Astrocyte (in vitro differentiated cells and primary cell): ENCODE measurements at regions not wholly inside any gene's neighbourhood (a gene's known extent, or its start where the extent isn't known, plus 50 kb on each side); places are given as distances from the start of the nearest gene placed in this dataset.
A peak's percentile ranks its signal among the peaks of the same experiment; 100 is the strongest.

Experiments
- DNase-seq: peaks from one replicate; pipeline ENCODE4 v3.0.0-alpha.2; 2010; ENCODE audit warnings: low read depth
- FAIRE-seq: peaks from 2 replicates; lab custom pipeline; 2011; peaks lifted over from hg19 to GRCh38; lab: Jason Lieb, UNC
- H2AFZ ChIP-seq: 2 replicates; pipeline ENCODE4 v1.6.0; 2012; ENCODE audit warnings: low read depth, low read length, inconsistent platforms
- H3K27ac ChIP-seq: 2 replicates; pipeline ENCODE4 v1.5.1; 2011; ENCODE audit warnings: low read depth, low read length, inconsistent platforms
- H3K27me3 ChIP-seq: 2 replicates; pipeline ENCODE4 v1.6.0; 2011; ENCODE audit warnings: low read length, inconsistent platforms; ENCODE audit not compliant: insufficient read depth
- H3K36me3 ChIP-seq: 2 replicates; pipeline ENCODE4 v1.5.1; 2011; ENCODE audit warnings: low read length, inconsistent platforms; ENCODE audit not compliant: insufficient read depth
- H3K4me1 ChIP-seq: 2 replicates; pipeline ENCODE4 v1.5.1; 2011; ENCODE audit warnings: low read length, inconsistent platforms; ENCODE audit not compliant: insufficient read depth
- H3K4me2 ChIP-seq: 2 replicates; pipeline ENCODE4 v1.6.0; 2012; ENCODE audit warnings: low read length, inconsistent platforms
- H3K4me3 ChIP-seq: 2 replicates; pipeline ENCODE4 v1.5.1; 2011; ENCODE audit warnings: low read depth, mild to moderate bottlenecking, low read length, inconsistent platforms; ENCODE audit not compliant: insufficient read depth
- H3K79me2 ChIP-seq: 2 replicates; pipeline ENCODE4 v1.6.0; 2012; ENCODE audit warnings: mild to moderate bottlenecking, low read length, inconsistent platforms; ENCODE audit not compliant: insufficient read depth
- H3K9ac ChIP-seq: 2 replicates; pipeline ENCODE4 v1.6.0; 2012; ENCODE audit warnings: mild to moderate bottlenecking, low read length, inconsistent platforms
- H3K9me3 ChIP-seq: 2 replicates; pipeline ENCODE4 v1.5.1; 2012; ENCODE audit warnings: low read depth, mild to moderate bottlenecking, low read length, inconsistent platforms; ENCODE audit not compliant: insufficient read depth
- H4K20me1 ChIP-seq: 2 replicates; pipeline ENCODE4 v1.6.0; 2012; ENCODE audit warnings: low read length, inconsistent platforms; ENCODE audit not compliant: insufficient read depth
- H3K27ac Mint-ChIP-seq: one replicate; pipeline ENCODE4 v1.8.0; 2021; ENCODE audit warnings: mild to moderate bottlenecking, mixed read lengths; ENCODE audit not compliant: unreplicated experiment
- H3K27me3 Mint-ChIP-seq: one replicate; pipeline ENCODE4 v1.8.0; 2021; ENCODE audit warnings: low read depth, mixed read lengths; ENCODE audit not compliant: unreplicated experiment
- H3K36me3 Mint-ChIP-seq: one replicate; pipeline ENCODE4 v1.8.0; 2021; ENCODE audit warnings: low read depth, mixed read lengths; ENCODE audit not compliant: unreplicated experiment
- H3K4me1 Mint-ChIP-seq: one replicate; pipeline ENCODE4 v1.8.0; 2021; ENCODE audit warnings: low read depth, mixed read lengths; ENCODE audit not compliant: unreplicated experiment
- H3K4me3 Mint-ChIP-seq: one replicate; pipeline ENCODE4 v1.8.0; 2021; ENCODE audit warnings: mild to moderate bottlenecking, moderate library complexity, mixed read lengths; ENCODE audit not compliant: unreplicated experiment
- H3K9me3 Mint-ChIP-seq: one replicate; pipeline ENCODE4 v1.8.0; 2021; ENCODE audit warnings: mild to moderate bottlenecking, mixed read lengths; ENCODE audit not compliant: unreplicated experiment
- EZH2 ChIP-seq: IDR thresholded peaks from 2 replicates; pipeline ENCODE4 v1.6.1; 2012; ENCODE audit warnings: mild to moderate bottlenecking, low read length, inconsistent platforms; ENCODE audit not compliant: insufficient read depth
- TF ChIP-seq, protein P1 (sequence below): IDR thresholded peaks from 2 replicates; pipeline ENCODE4 v1.5.1; 2011; ENCODE audit warnings: low read depth, mild to moderate bottlenecking, inconsistent platforms, low read length, moderate library complexity; ENCODE audit not compliant: insufficient read depth

- Mint-ChIP-seq H3K4me3 (no peak overlapping the region), H3K9me3 (peaks cover 6% of the 10 kb centered on the region), H3K4me1 (peaks cover 17% of the 10 kb centered on the region), H3K36me3 (no peaks in the 10 kb centered on the region), H3K27ac (peak overlapping the region; percentile 8), H3K27me3 (peaks cover 9% of the 10 kb centered on the region)
- FAIRE-seq (no peak), DNase-seq (no peak)
- Histone ChIP-seq H3K4me2 (no peak overlapping the region), H4K20me1 (no peaks in the 10 kb centered on the region), H2AFZ (peak overlapping the region; percentile 51), H3K4me1 (peaks cover 7% of the 10 kb centered on the region), H3K9me3 (no peaks in the 10 kb centered on the region), H3K79me2 (no peaks in the 10 kb centered on the region), H3K9ac (no peak overlapping the region), H3K27me3 (no peaks in the 10 kb centered on the region), H3K36me3 (no peaks in the 10 kb centered on the region), H3K4me3 (no peak overlapping the region), H3K27ac (no peak overlapping the region)
- TF ChIP-seq, protein P1, sequence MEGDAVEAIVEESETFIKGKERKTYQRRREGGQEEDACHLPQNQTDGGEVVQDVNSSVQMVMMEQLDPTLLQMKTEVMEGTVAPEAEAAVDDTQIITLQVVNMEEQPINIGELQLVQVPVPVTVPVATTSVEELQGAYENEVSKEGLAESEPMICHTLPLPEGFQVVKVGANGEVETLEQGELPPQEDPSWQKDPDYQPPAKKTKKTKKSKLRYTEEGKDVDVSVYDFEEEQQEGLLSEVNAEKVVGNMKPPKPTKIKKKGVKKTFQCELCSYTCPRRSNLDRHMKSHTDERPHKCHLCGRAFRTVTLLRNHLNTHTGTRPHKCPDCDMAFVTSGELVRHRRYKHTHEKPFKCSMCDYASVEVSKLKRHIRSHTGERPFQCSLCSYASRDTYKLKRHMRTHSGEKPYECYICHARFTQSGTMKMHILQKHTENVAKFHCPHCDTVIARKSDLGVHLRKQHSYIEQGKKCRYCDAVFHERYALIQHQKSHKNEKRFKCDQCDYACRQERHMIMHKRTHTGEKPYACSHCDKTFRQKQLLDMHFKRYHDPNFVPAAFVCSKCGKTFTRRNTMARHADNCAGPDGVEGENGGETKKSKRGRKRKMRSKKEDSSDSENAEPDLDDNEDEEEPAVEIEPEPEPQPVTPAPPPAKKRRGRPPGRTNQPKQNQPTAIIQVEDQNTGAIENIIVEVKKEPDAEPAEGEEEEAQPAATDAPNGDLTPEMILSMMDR, result no peak
- no peak for TF ChIP-seq EZH2
Measured at GRCh38 chr10:3264161-3264761, 91.7 kb upstream of the PITRM1 start.

GRCh38 chr10:3263747-3264146 lies 91.2 kb upstream of the PITRM1 start:
- Histone ChIP-seq H2AFZ (no peak overlapping the region), H3K79me2 (no peaks in the 10 kb centered on the region), H3K4me2 (no peak overlapping the region), H3K36me3 (no peaks in the 10 kb centered on the region), H3K9ac (no peak overlapping the region), H3K27me3 (no peaks in the 10 kb centered on the region), H3K4me3 (no peak overlapping the region), H4K20me1 (no peaks in the 10 kb centered on the region), H3K27ac (no peak overlapping the region), H3K9me3 (no peaks in the 10 kb centered on the region), H3K4me1 (peaks cover 7% of the 10 kb centered on the region)
- Mint-ChIP-seq H3K4me3 (no peak overlapping the region), H3K27ac (peak overlapping the region; percentile 8), H3K4me1 (peaks cover 17% of the 10 kb centered on the region), H3K27me3 (peaks cover 11% of the 10 kb centered on the region), H3K36me3 (no peaks in the 10 kb centered on the region), H3K9me3 (peaks cover 4% of the 10 kb centered on the region)
- FAIRE-seq, result no peak
- TF ChIP-seq EZH2, result no peak
- TF ChIP-seq, protein P1, result no peak
- no peak for DNase-seq

GRCh38 chr10:3263082-3263481 lies 90.5 kb upstream of the PITRM1 start:
- Histone ChIP-seq H4K20me1 (no peaks in the 10 kb centered on the region), H3K36me3 (no peaks in the 10 kb centered on the region), H3K27me3 (no peaks in the 10 kb centered on the region), H3K4me2 (no peak overlapping the region), H2AFZ (no peak overlapping the region), H3K4me3 (no peak overlapping the region), H3K9me3 (no peaks in the 10 kb centered on the region), H3K79me2 (no peaks in the 10 kb centered on the region), H3K4me1 (peaks cover 7% of the 10 kb centered on the region), H3K27ac (no peak overlapping the region), H3K9ac (no peak overlapping the region)
- peaks cover 15% of the 10 kb centered on the region for H3K27me3 Mint-ChIP-seq
- peaks cover 17% of the 10 kb centered on the region for H3K4me1 Mint-ChIP-seq
- peaks cover 4% of the 10 kb centered on the region for H3K9me3 Mint-ChIP-seq
- no peak overlapping the region for H3K27ac Mint-ChIP-seq
- H3K4me3 Mint-ChIP-seq, result no peak overlapping the region
- DNase-seq, result no peak
- TF ChIP-seq EZH2, result no peak
- TF ChIP-seq, protein P1, result no peak
- FAIRE-seq, result no peak
- no peaks in the 10 kb centered on the region for H3K36me3 Mint-ChIP-seq
